SK-N-MC (cell line): ENCODE measurements at regions not wholly inside any gene's neighbourhood (a gene's known extent, or its start where the extent isn't known, plus 50 kb on each side); places are given as distances from the start of the nearest gene placed in this dataset.

Source experiments
- EZH2 ChIP-seq: fragments of 200-600 bp; sonication (generic); IDR thresholded peaks from one replicate; pipeline ENCODE4 v1.6.1; 2017; ENCODE audit warnings: antibody characterized with exemption
- FOXP2 ChIP-seq: optimal IDR thresholded peaks from 2 replicates; pipeline ENCODE3; 2011; ENCODE audit warnings: mild to moderate bottlenecking, moderate library complexity; ENCODE audit not compliant: insufficient read depth; ENCODE audit errors: extremely low read length, control extremely low read depth
- POLR2AphosphoS5 ChIP-seq: IDR thresholded peaks from 2 replicates; pipeline ENCODE4 v1.6.1; 2012; ENCODE audit warnings: mild to moderate bottlenecking, low read depth, low read length, borderline replicate concordance

DNA sequence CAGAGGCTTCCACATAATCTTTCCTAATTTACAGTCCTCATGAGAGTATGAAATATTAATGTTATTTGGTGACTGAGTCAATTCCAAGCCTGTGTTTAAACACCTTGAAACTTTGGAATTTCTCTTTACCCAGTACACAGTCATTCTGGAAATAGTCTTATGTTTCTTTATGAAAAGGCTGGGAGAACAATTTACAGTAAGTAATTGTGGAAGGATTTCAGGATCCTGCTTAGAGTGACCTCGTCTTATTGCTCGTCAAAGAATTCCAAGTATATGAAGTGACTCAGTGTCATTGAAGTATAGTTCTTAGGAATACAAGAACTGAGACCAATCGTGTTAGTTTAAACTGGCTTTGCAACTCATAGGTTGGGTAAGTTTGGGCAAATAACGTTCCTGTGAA, 634.2 kb downstream of the SLC16A7 start:
- TF ChIP-seq EZH2 (no peak), POLR2AphosphoS5 (no peak), FOXP2 (no peak)
